Mucosa of gallbladder (tissue), 1 donor: ENCODE measurements at regions not wholly inside any gene's neighbourhood (a gene's known extent, or its start where the extent isn't known, plus 50 kb on each side); places are given as distances from the start of the nearest gene placed in this dataset.

ENCODE experiments used
- DNase-seq: peaks from one replicate; pipeline ENCODE4 v3.0.0-alpha.2; 2020; ENCODE audit warnings: low spot score
- donor health status: DM: no; HTN: no; CAD: no.

DNA sequence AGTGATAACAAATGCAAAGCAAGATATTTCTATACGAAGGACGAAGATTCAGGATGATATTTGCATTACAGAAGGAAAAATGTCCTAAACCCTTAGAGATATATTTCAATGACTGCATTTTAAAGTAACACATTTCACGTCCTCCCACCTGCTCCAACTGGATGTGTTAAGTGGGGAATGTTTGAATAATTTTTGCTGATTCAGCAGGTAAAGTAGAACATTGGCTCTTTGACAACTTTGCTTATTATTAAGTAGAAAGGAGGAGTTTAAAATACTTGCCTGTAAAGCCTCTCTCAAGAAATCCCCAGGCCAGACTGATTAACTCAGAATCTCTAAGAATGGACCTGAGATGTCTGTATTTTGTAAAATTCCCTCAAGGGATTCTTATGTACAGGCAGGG, 1165.2 kb upstream of the PRKX start:
- DNase-seq = no peak

- DNase-seq = no peak
Measured at GRCh38 chrX:4876268-4876667, 1162.8 kb upstream of the PRKX start.

- DNase-seq = no peak
Measured at GRCh38 chrX:4851534-4851933, 1138.1 kb upstream of the PRKX start.

DNA sequence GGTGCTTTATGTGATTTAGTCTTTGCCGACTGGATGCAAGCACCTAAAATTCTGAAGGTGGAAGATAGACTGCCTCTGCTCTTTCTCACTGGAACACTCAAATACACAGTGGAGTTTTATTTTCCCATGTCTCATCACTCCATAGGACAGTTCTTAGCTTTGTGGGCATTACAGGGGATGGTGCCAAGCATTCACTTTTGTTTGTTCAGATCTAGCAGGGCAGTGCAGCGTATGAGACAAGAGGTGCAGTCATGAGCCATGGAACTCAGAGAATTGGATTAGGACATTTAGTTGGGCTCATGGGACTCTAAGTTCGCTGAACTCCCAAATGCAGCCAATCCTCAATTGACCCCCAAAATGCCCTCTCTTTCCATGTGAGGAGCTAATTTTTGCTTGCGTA, 1136.9 kb upstream of the PRKX start:
- no peak for DNase-seq

DNA sequence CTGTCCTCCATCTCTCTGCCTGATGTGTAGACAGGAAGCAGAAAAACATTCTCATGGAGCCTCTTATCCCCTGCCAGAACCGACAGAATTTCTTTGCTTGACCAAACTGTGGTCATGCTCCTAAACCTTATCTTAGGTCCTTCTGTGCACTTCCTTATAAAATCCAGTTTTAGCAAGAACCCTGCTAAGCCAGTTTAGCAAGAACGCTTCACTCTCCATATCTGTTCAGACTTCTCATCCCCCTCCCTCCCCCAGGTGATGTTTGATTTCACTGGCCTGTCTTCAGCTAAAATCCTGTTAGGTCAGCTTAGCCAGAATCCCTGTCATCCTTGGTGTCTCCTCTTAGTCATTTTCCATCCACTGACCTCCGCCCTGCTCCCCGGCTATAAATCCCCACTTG, 1130.9 kb upstream of the PRKX start:
- peak; percentile 38 for DNase-seq

- no peak for DNase-seq
Measured at GRCh38 chrX:4841216-4841745, 1127.8 kb upstream of the PRKX start.

DNA sequence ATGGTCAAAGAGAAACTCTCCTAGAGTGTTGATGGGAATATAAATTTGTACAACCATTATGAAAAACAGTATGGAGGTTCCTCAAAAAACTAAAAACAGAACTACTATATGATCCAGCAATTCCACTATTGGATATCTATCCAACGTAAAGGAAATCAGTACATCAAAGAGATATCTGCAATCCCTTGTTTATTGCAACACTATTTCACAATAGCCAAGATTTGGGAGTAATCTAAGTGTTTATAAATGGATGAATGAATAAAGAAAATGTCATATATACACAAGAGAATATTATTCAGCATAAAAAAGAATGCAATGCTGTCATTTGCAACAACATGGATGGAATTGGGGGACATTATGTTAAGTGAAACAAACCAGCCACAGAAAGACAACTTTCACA, 1118.1 kb upstream of the PRKX start:
- DNase-seq = no peak

- no peak for DNase-seq
Measured at GRCh38 chrX:4830880-4831557, 1117.6 kb upstream of the PRKX start.

DNA sequence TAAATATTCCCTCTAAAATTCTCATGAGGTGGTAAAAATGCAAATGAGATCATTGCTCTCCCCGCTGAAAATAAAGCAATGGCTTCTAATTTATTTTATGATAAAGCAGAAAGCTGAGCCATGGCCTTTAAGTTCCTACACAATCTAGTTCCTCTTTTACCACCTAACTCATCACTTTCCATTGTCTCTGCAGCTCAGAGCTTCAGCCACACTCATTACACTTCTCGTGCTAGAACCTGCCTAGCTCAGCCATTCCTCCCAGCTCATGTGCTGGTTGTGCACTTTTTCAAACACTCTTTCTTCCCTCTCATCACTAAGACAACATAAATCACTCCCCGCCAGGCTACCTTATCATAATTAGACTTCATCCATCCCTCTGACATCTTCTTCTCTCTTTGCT, 1112.1 kb upstream of the PRKX start:
- DNase-seq = no peak

GRCh38 chrX:4809571-4809970, 1096.1 kb upstream of the PRKX start:
- DNase-seq = no peak

GRCh38 chrX:4805502-4805901, 1092.1 kb upstream of the PRKX start:
- DNase-seq = no peak

DNA sequence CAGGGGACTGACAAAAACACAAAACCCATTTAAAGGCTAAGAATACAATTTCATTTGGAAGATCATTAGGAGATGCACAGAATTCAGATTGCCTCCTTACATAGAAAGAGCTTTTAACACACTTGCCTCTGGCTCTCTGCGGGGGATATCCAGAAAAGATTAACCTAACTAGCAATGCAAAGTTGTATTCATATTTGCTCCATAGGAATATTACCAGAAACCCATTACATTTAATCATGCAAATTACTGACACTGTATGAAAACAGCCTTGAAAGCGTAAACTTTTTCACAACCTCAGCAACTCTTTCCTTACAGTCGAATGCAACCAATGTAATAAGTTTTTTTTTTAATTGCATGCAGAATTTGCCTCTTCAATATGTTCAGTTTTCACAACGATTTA, 1087.3 kb upstream of the PRKX start:
- DNase-seq = no peak

GRCh38 chrX:4787971-4788370, 1074.5 kb upstream of the PRKX start:
- no peak for DNase-seq

GRCh38 chrX:4764888-4765287, 1051.4 kb upstream of the PRKX start:
- DNase-seq = no peak

- no peak for DNase-seq
Measured at GRCh38 chrX:4762196-4762595, 1048.7 kb upstream of the PRKX start.

DNA sequence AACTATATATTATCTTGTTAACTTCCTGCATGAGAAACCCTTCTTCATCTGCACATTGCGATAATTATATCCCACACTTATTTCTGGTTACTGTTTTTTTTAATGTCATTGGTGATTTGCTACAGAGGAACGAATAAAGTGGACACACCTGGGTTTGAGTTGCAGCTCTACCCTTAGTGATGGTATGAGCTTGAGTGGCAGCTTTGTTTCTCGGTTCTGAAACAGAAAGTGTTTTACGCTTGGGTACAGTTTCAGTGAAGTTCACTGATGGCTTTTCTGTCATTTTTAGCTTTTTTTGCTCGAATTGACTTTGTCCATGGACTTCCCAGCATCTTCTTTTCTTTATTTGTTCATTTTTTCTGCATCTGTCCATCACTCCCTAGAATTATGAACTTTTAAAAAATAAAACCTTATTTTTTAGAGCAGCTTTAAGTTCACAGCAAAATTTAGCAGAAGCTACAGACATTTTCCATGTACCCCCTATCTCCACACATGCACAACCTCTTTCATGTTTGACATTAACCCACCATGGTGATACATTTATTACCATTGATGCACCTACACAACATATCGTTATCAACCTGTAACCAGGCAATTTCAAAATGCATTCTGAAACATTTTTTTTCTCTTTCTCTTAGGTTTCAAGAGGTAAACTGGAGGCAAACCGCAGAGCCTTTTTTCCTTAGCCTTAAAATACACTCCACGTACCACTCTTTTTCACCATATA, 1041.6 kb upstream of the PRKX start:
- DNase-seq = no peak

- no peak for DNase-seq
Measured at GRCh38 chrX:4741024-4741423, 1027.6 kb upstream of the PRKX start.

DNA sequence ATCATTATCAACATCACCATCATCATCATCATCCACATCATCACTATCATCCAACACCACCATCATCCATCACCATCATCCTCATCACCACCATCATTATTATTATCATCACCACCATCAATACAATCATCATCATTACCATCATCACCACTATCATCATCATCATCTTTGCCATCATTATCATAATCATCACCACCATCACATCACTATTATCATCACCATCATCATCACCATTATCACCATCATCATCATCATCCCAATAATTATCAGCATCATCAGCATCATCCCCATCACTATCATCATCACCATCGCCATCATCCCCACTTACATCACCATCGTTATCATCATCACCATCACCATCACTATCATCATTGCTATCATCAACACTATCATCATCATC, 1021.9 kb upstream of the PRKX start:
- DNase-seq = no peak

DNA sequence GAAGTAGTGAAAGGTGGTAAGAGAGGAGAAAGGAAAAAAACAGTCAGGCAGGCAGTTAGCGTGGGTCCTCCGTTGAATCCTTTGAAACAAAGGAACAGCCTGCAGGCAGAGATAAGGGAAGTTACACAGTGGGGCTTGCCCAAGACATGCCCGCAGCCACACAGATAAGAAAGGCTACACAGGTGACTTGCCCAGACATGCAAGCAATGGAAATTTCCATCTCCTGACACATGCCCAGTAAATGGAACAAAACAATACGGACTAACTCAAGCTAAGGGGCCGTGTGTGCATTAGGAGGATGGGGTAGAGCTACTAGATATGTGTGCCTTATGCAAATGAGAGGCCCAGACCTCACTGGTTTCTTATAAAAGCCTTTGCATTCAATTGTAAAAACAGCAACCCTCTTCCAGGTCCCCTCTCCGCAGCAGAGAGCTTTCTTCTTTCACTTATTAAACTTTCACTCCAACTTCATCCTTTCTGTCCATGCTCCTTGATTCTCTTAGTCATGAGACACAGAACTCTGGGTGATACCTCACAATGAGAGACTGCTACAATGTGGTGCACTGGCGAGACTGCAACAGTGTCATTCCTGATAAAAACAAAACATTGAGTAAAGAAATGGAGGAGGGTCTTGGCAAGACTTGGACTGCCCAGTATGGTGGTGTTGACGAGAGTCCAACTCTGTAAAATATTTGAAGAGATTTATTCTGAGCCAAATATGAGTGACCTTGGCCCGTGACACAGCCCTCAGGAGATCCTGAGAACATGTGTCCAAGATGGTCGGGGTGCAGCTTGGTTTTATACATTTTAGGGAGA, 997.4 kb upstream of the PRKX start:
- DNase-seq = peak; percentile 50

GRCh38 chrX:4708970-4709760, 995.7 kb upstream of the PRKX start:
- DNase-seq = peak; percentile 68

- DNase-seq = no peak
Measured at GRCh38 chrX:4706961-4707360, 993.5 kb upstream of the PRKX start.

GRCh38 chrX:4690521-4690920, 977.1 kb upstream of the PRKX start:
- DNase-seq = no peak
